SIG-M5 treated with dmso at 0.1 percent for 504 hours (cell line): ENCODE measurements at regions not wholly inside any gene's neighbourhood (a gene's known extent, or its start where the extent isn't known, plus 50 kb on each side); places are given as distances from the start of the nearest gene placed in this dataset.
"Not testable (repeated sequence)": the region's sequence is repeated elsewhere in the genome, so short reads cannot be mapped to it uniquely, and the experiment has no call there.

Source experiments
- DNase-seq: peaks from one replicate; lab custom pipeline; 2025; ENCODE audit not compliant: unreplicated experiment; lab: John Stamatoyannopoulos, UW

- not testable (repeated sequence) for DNase-seq
Measured at GRCh38 chr11:49327766-49328165, 119.4 kb upstream of the FOLH1 start.

- DNase-seq, result not testable (repeated sequence)
Measured at GRCh38 chr11:49326651-49327050, 118.2 kb upstream of the FOLH1 start.

- DNase-seq, result no peak
Measured at GRCh38 chr11:49316180-49316579, 107.8 kb upstream of the FOLH1 start.

GRCh38 chr11:49303080-49303479 is 94.7 kb upstream of the FOLH1 start:
- no peak for DNase-seq

- DNase-seq, result no peak
Measured at GRCh38 chr11:49302360-49302759, 94.0 kb upstream of the FOLH1 start.

GRCh38 chr11:49298017-49298416 is 89.6 kb upstream of the FOLH1 start:
- not testable (repeated sequence) for DNase-seq

GRCh38 chr11:49283911-49284310 is 75.5 kb upstream of the FOLH1 start:
- DNase-seq, result not testable (repeated sequence)

GRCh38 chr11:49283282-49283681 is 74.9 kb upstream of the FOLH1 start:
- peak; percentile 13 for DNase-seq

- not testable (repeated sequence) for DNase-seq
Measured at GRCh38 chr11:49282125-49282524, 73.7 kb upstream of the FOLH1 start.

- not testable (repeated sequence) for DNase-seq
Measured at GRCh38 chr11:49277951-49278350, 69.5 kb upstream of the FOLH1 start.
